Mesenchymal stem cell (in vitro differentiated cells and primary cell): ENCODE measurements at regions not wholly inside any gene's neighbourhood (a gene's known extent, or its start where the extent isn't known, plus 50 kb on each side); places are given as distances from the start of the nearest gene placed in this dataset.

Experiments used
- DNase-seq: peaks from one replicate; pipeline ENCODE4 v3.0.0-alpha.2; 2013
- H2AFZ ChIP-seq: one replicate; pipeline ENCODE4 v1.6.1; 2013; ENCODE audit warnings: low read depth, mild to moderate bottlenecking, control low read depth, inconsistent platforms, low read length, moderate library complexity
- H2AK5ac ChIP-seq: 2 replicates; pipeline ENCODE4 v1.6.1; 2013; ENCODE audit warnings: low read length, moderate library complexity, mild to moderate bottlenecking, inconsistent platforms; ENCODE audit not compliant: severe bottlenecking
- H2BK120ac ChIP-seq: one replicate; pipeline ENCODE4 v1.6.1; 2013; ENCODE audit warnings: low read depth, mild to moderate bottlenecking, inconsistent platforms, low read length, moderate library complexity
- H2BK12ac ChIP-seq, 2 experiments: one replicate each; pipeline ENCODE4 v1.6.1; 2013; ENCODE audit warnings: inconsistent platforms in 2 of 2, low read length in 2 of 2, mild to moderate bottlenecking in 2 of 2, moderate library complexity in 2 of 2, control low read depth in 1 of 2
- H2BK15ac ChIP-seq: one replicate; pipeline ENCODE4 v1.6.1; 2013; ENCODE audit warnings: mild to moderate bottlenecking, low read depth, inconsistent platforms; ENCODE audit not compliant: poor library complexity, severe bottlenecking
- H2BK5ac ChIP-seq: 2 replicates; pipeline ENCODE4 v1.6.1; 2013; ENCODE audit warnings: low read depth, mild to moderate bottlenecking, low read length, control low read depth, inconsistent platforms; ENCODE audit not compliant: poor library complexity, severe bottlenecking
- H3K14ac ChIP-seq, 2 experiments: one replicate each; pipeline ENCODE4 v1.6.1; 2013; ENCODE audit warnings: inconsistent platforms in 2 of 2, low read length in 2 of 2, control low read depth in 1 of 2, mild to moderate bottlenecking in 1 of 2, moderate library complexity in 1 of 2
- H3K18ac ChIP-seq, 2 experiments: one replicate each; pipeline ENCODE4 v1.6.1; 2013; ENCODE audit warnings: inconsistent platforms in 2 of 2, low read length in 2 of 2, control low read depth in 1 of 2, low read depth in 1 of 2, mild to moderate bottlenecking in 1 of 2
- H3K23ac ChIP-seq, 2 experiments: one replicate each; pipeline ENCODE4 v1.6.1; 2013; ENCODE audit warnings: inconsistent platforms in 2 of 2, low read length in 2 of 2, mild to moderate bottlenecking in 2 of 2, moderate library complexity in 2 of 2, control low read depth in 1 of 2
- H3K27ac ChIP-seq: 2 replicates; pipeline ENCODE4 v1.5.1; 2013; ENCODE audit warnings: mild to moderate bottlenecking, moderate library complexity, low read length, control low read depth, inconsistent platforms; ENCODE audit not compliant: poor library complexity, severe bottlenecking
- H3K27me3 ChIP-seq, 2 experiments: 2 replicates each; pipeline versions ENCODE4 v1.6.1 to v1.7.0; 2013; ENCODE audit warnings: low read length in 2 of 2, mild to moderate bottlenecking in 2 of 2, moderate library complexity in 2 of 2, control low read depth in 1 of 2, inconsistent platforms in 1 of 2; ENCODE audit not compliant: control insufficient read depth in 1 of 2, insufficient read depth in 1 of 2
- H3K36me3 ChIP-seq, 2 experiments: 2 replicates each; pipeline versions ENCODE4 v1.6.1 to v1.7.0; 2013; ENCODE audit warnings: low read length in 2 of 2, control low read depth in 1 of 2, inconsistent platforms in 1 of 2, low read depth in 1 of 2, mild to moderate bottlenecking in 1 of 2; ENCODE audit not compliant: insufficient read depth in 2 of 2, control insufficient read depth in 1 of 2
- H3K4ac ChIP-seq, 2 experiments: one replicate each; pipeline ENCODE4 v1.6.1; 2013; ENCODE audit warnings: inconsistent platforms in 2 of 2, low read length in 2 of 2, mild to moderate bottlenecking in 2 of 2, moderate library complexity in 2 of 2, control low read depth in 1 of 2, low read depth in 1 of 2
- H3K4me1 ChIP-seq: 2 replicates; pipeline ENCODE4 v1.6.1; 2013; ENCODE audit warnings: low read depth, low read length, control low read depth; ENCODE audit not compliant: control insufficient read depth, insufficient read depth
- H3K4me2 ChIP-seq: 2 replicates; pipeline ENCODE4 v1.6.1; 2013; ENCODE audit warnings: low read length, mild to moderate bottlenecking, inconsistent platforms; ENCODE audit not compliant: poor library complexity, severe bottlenecking
- H3K4me3 ChIP-seq, 2 experiments: 2 replicates each; pipeline versions ENCODE4 v1.5.1 to v1.7.0; 2013; ENCODE audit warnings: low read length in 2 of 2, mild to moderate bottlenecking in 2 of 2, control low read depth in 1 of 2, low read depth in 1 of 2; ENCODE audit not compliant: insufficient read depth in 1 of 2
- H3K79me1 ChIP-seq: replicated peaks from 2 replicates; pipeline ENCODE4 v1.6.1; 2013; ENCODE audit warnings: mild to moderate bottlenecking, control low read depth, low read length, inconsistent platforms; ENCODE audit not compliant: poor library complexity, severe bottlenecking
- H3K9ac ChIP-seq: 2 replicates; pipeline ENCODE4 v1.7.0; 2013; ENCODE audit warnings: mild to moderate bottlenecking, low read length, moderate library complexity
- H3K9me3 ChIP-seq: 2 replicates; pipeline ENCODE4 v1.7.0; 2013; ENCODE audit warnings: mild to moderate bottlenecking, low read length; ENCODE audit not compliant: control insufficient read depth
- H4K8ac ChIP-seq: one replicate; pipeline ENCODE4 v1.6.1; 2013; ENCODE audit warnings: inconsistent platforms, mild to moderate bottlenecking, low read length, moderate library complexity
- H4K91ac ChIP-seq: one replicate; pipeline ENCODE4 v1.6.1; 2013; ENCODE audit warnings: mild to moderate bottlenecking, low read length, inconsistent platforms
- WGBS: methylation state at CpG from one replicate; pipeline ENCODE4 v1.1.7; 2013; ENCODE audit warnings: mixed read lengths; 5-methylcytosine and 5-hydroxymethylcytosine counted together

- no peak overlapping the region for H2AFZ ChIP-seq
- H3K18ac ChIP-seq, result no peak overlapping the region
- no peak overlapping the region for H3K9ac ChIP-seq
- no peak overlapping the region for H2BK120ac ChIP-seq
- no peak overlapping the region for H4K91ac ChIP-seq
- no peak for DNase-seq
- H3K79me1 ChIP-seq, result no peaks in the 10 kb centered on the region
- WGBS, result 70% methylated on average over 2 of the region's 3 CpGs
- no peak overlapping the region for H3K27ac ChIP-seq
- H2AK5ac ChIP-seq, result no peak overlapping the region
- no peak overlapping the region for H4K8ac ChIP-seq
- H3K36me3 ChIP-seq, result no peaks in the 10 kb centered on the region
- H2BK5ac ChIP-seq, result no peak overlapping the region
- H3K27me3 ChIP-seq, result peaks cover 0 to 2% of the 10 kb centered on the region in 2 experiments
- H2BK12ac ChIP-seq, result no peak overlapping the region
- H3K4me1 ChIP-seq, result no peaks in the 10 kb centered on the region
- no peak overlapping the region for H3K14ac ChIP-seq
- H3K9me3 ChIP-seq, result no peaks in the 10 kb centered on the region
- H3K4ac ChIP-seq, result no peak overlapping the region
- H2BK15ac ChIP-seq, result no peak overlapping the region
- no peak overlapping the region for H3K4me2 ChIP-seq
- no peak overlapping the region for H3K4me3 ChIP-seq
- no peak overlapping the region for H3K23ac ChIP-seq
These were observed 503.9 kb downstream of the HAPSTR1 start for GRCh38 chr16:9595393-9595792.

- Histone ChIP-seq H3K18ac (no peak overlapping the region), H3K14ac (no peak overlapping the region), H3K9ac (no peak overlapping the region), H2AFZ (no peak overlapping the region), H3K4me3 (no peak overlapping the region), H3K4me2 (no peak overlapping the region), H2BK15ac (no peak overlapping the region), H4K91ac (no peak overlapping the region), H2BK5ac (no peak overlapping the region), H3K27me3 (peaks cover 0 to 2% of the 10 kb centered on the region in 2 experiments), H3K4ac (no peak overlapping the region), H3K23ac (no peak overlapping the region), H3K9me3 (no peaks in the 10 kb centered on the region), H2BK12ac (no peak overlapping the region), H3K4me1 (no peaks in the 10 kb centered on the region), H3K36me3 (no peaks in the 10 kb centered on the region), H4K8ac (no peak overlapping the region), H3K27ac (no peak overlapping the region), H2BK120ac (no peak overlapping the region), H2AK5ac (no peak overlapping the region), H3K79me1 (no peaks in the 10 kb centered on the region)
- 84% methylated on average over 3 of the region's 4 CpGs for WGBS
- no peak for DNase-seq
These were observed 505.3 kb downstream of the HAPSTR1 start for GRCh38 chr16:9596788-9597187.

- Histone ChIP-seq H3K4me1 (no peaks in the 10 kb centered on the region), H2AFZ (no peak overlapping the region), H3K27me3 (no peaks in the 10 kb centered on the region), H4K91ac (no peak overlapping the region), H4K8ac (no peak overlapping the region), H3K4me2 (no peak overlapping the region), H3K18ac (no peak overlapping the region), H3K4ac (no peak overlapping the region), H3K14ac (no peak overlapping the region), H3K36me3 (no peaks in the 10 kb centered on the region), H3K4me3 (no peak overlapping the region), H3K9ac (no peak overlapping the region), H2BK12ac (no peak overlapping the region), H3K79me1 (no peaks in the 10 kb centered on the region), H2AK5ac (no peak overlapping the region), H3K27ac (no peak overlapping the region), H3K23ac (no peak overlapping the region), H2BK5ac (no peak overlapping the region), H3K9me3 (no peaks in the 10 kb centered on the region), H2BK15ac (no peak overlapping the region), H2BK120ac (no peak overlapping the region)
- WGBS, result 71% methylated on average over 9 of the region's 9 CpGs
- DNase-seq, result no peak
These were observed 506.7 kb downstream of the HAPSTR1 start for GRCh38 chr16:9597967-9598730.

- no peak overlapping the region for H3K4me3 ChIP-seq
- no peak overlapping the region for H2AFZ ChIP-seq
- H4K8ac ChIP-seq, result no peak overlapping the region
- H3K4me1 ChIP-seq, result no peaks in the 10 kb centered on the region
- no peak overlapping the region for H3K9ac ChIP-seq
- no peak overlapping the region for H3K14ac ChIP-seq
- 31% methylated on average over 3 of the region's 3 CpGs for WGBS
- H3K23ac ChIP-seq, result no peak overlapping the region
- H3K9me3 ChIP-seq, result no peaks in the 10 kb centered on the region
- H3K27me3 ChIP-seq, result no peaks in the 10 kb centered on the region
- H2BK12ac ChIP-seq, result no peak overlapping the region
- H4K91ac ChIP-seq, result no peak overlapping the region
- no peak overlapping the region for H3K4ac ChIP-seq
- no peak overlapping the region for H3K4me2 ChIP-seq
- H3K18ac ChIP-seq, result no peak overlapping the region
- H2BK5ac ChIP-seq, result no peak overlapping the region
- H2BK120ac ChIP-seq, result no peak overlapping the region
- no peaks in the 10 kb centered on the region for H3K36me3 ChIP-seq
- H3K27ac ChIP-seq, result no peak overlapping the region
- no peak overlapping the region for H2AK5ac ChIP-seq
- no peak overlapping the region for H2BK15ac ChIP-seq
- H3K79me1 ChIP-seq, result no peaks in the 10 kb centered on the region
- DNase-seq, result no peak
These were observed 507.3 kb downstream of the HAPSTR1 start for GRCh38 chr16:9598731-9599083.
